ENCODE measurements at regions not wholly inside any gene's neighbourhood (a gene's known extent, or its start where the extent isn't known, plus 50 kb on each side); places are given as distances from the start of the nearest gene placed in this dataset.

- TF ChIP-seq CTCF (conservative IDR thresholded peaks at IDR 0.05): no peak
- no peak for TF ChIP-seq EZH2 (IDR thresholded peaks at IDR 0.05; ENCODE audit: low read depth)
Observed at GRCh38 chr5:176735383-176736265, 74.7 kb upstream of the UNC5A start.
